ENCODE measurements at regions not wholly inside any gene's neighbourhood (a gene's known extent, or its start where the extent isn't known, plus 50 kb on each side); places are given as distances from the start of the nearest gene placed in this dataset.

- H3K4me3 ChIP-seq (ENCODE audit: low read depth, low read length), result no peak overlapping the region
- TF ChIP-seq CTCF (IDR thresholded peaks at IDR 0.05; ENCODE audit: low read depth, low read length), result no peak
- no peak for TF ChIP-seq MAX (IDR thresholded peaks at IDR 0.05; ENCODE audit: low read depth, low read length)
- no peak for TF ChIP-seq POLR2A (IDR thresholded peaks at IDR 0.05; ENCODE audit: extremely low read depth, insufficient read length)
- TF ChIP-seq MYC (IDR thresholded peaks at IDR 0.05; ENCODE audit: low read depth, low read length), result no peak
Observed at GRCh38 chr22:48096851-48097665, 1334.6 kb downstream of the TBC1D22A start.

GRCh38 chr22:48096411-48096810, 1334.0 kb downstream of the TBC1D22A start:
- TF ChIP-seq MYC (IDR thresholded peaks at IDR 0.05; ENCODE audit: low read depth, low read length) (no peak), CTCF (IDR thresholded peaks at IDR 0.05; ENCODE audit: low read depth, low read length) (no peak), MAX (IDR thresholded peaks at IDR 0.05; ENCODE audit: low read depth, low read length) (no peak), POLR2A (IDR thresholded peaks at IDR 0.05; ENCODE audit: extremely low read depth, insufficient read length) (no peak)
- DNase-seq (ENCODE audit: low read depth), result no peak

More at GRCh38 chr22:48096851-48097665, 1334.6 kb downstream of the TBC1D22A start:
- DNase-seq (ENCODE audit: low read depth), result no peak

GRCh38 chr22:48093981-48094380, 1331.5 kb downstream of the TBC1D22A start:
- no peak overlapping the region for H3K4me3 ChIP-seq (ENCODE audit: low read depth, low read length)
- no peak for TF ChIP-seq MAX (IDR thresholded peaks at IDR 0.05; ENCODE audit: low read depth, low read length)
- TF ChIP-seq MYC (IDR thresholded peaks at IDR 0.05; ENCODE audit: low read depth, low read length), result no peak
- no peak for TF ChIP-seq POLR2A (IDR thresholded peaks at IDR 0.05; ENCODE audit: extremely low read depth, insufficient read length)
- no peak for TF ChIP-seq CTCF (IDR thresholded peaks at IDR 0.05; ENCODE audit: low read depth, low read length)
- DNase-seq (ENCODE audit: low read depth), result no peak

More at GRCh38 chr22:48096411-48096810, 1334.0 kb downstream of the TBC1D22A start:
- H3K4me3 ChIP-seq (ENCODE audit: low read depth, low read length), result no peak overlapping the region

GRCh38 chr22:48092866-48093265, 1330.4 kb downstream of the TBC1D22A start:
- H3K4me3 ChIP-seq (ENCODE audit: low read depth, low read length), result no peak overlapping the region
- no peak for DNase-seq (ENCODE audit: low read depth)
- TF ChIP-seq MYC (IDR thresholded peaks at IDR 0.05; ENCODE audit: low read depth, low read length) (no peak), POLR2A (IDR thresholded peaks at IDR 0.05; ENCODE audit: extremely low read depth, insufficient read length) (no peak), CTCF (IDR thresholded peaks at IDR 0.05; ENCODE audit: low read depth, low read length) (no peak), MAX (IDR thresholded peaks at IDR 0.05; ENCODE audit: low read depth, low read length) (no peak)

GRCh38 chr22:48091656-48092223, 1329.3 kb downstream of the TBC1D22A start:
- TF ChIP-seq MAX (IDR thresholded peaks at IDR 0.05; ENCODE audit: low read depth, low read length), result no peak
- no peak for TF ChIP-seq CTCF (IDR thresholded peaks at IDR 0.05; ENCODE audit: low read depth, low read length)
- no peak for TF ChIP-seq POLR2A (IDR thresholded peaks at IDR 0.05; ENCODE audit: extremely low read depth, insufficient read length)
- TF ChIP-seq MYC (IDR thresholded peaks at IDR 0.05; ENCODE audit: low read depth, low read length), result no peak
- H3K4me3 ChIP-seq (ENCODE audit: low read depth, low read length), result no peak overlapping the region
- no peak for DNase-seq (ENCODE audit: low read depth)

All from NB4 (cell line).